HepG2 (cell line): ENCODE measurements at regions not wholly inside any gene's neighbourhood (a gene's known extent, or its start where the extent isn't known, plus 50 kb on each side); places are given as distances from the start of the nearest gene placed in this dataset.

Source experiments
- AGO2 ChIP-seq: fragments of 200-400 bp; formaldehyde crosslinking; optimal IDR thresholded peaks from 2 replicates; pipeline ENCODE3; 2017; ENCODE audit warnings: mild to moderate bottlenecking, low read depth, low read length, moderate library complexity
- ARHGAP35 ChIP-seq: sonication (generic); formaldehyde crosslinking; IDR thresholded peaks from 2 replicates; pipeline ENCODE4 v1.9.0; 2022; ENCODE audit warnings: mild to moderate bottlenecking, inconsistent platforms, moderate library complexity, missing genetic modification reagents, borderline replicate concordance
- ARNT2 ChIP-seq: sonication (generic); formaldehyde crosslinking; IDR thresholded peaks from 2 replicates; pipeline ENCODE4 v1.8.0; 2022; ENCODE audit warnings: mild to moderate bottlenecking, low read depth, missing genetic modification reagents, moderate library complexity
- ASH2L ChIP-seq: fragments of 300-600, 200-600 bp; sonication (generic); IDR thresholded peaks from 2 replicates; pipeline ENCODE4 v1.7.0; 2017; ENCODE audit warnings: low read depth, mild to moderate bottlenecking, moderate library complexity, mixed read lengths, low read length; ENCODE audit not compliant: insufficient read length
- CHCHD3 ChIP-seq: sonication (generic); formaldehyde crosslinking; IDR thresholded peaks from 2 replicates; pipeline ENCODE4 v1.8.0; 2022; ENCODE audit warnings: mild to moderate bottlenecking, missing genetic modification reagents, moderate library complexity
- DNMT1 ChIP-seq: sonication (generic); formaldehyde crosslinking; IDR thresholded peaks from 2 replicates; pipeline ENCODE4 v1.5.1; 2020; ENCODE audit warnings: mild to moderate bottlenecking, missing genetic modification reagents
- HMGXB3 ChIP-seq: sonication (generic); formaldehyde crosslinking; IDR thresholded peaks from 2 replicates; pipeline ENCODE4 v1.4.0; 2020; ENCODE audit warnings: missing genetic modification reagents, borderline replicate concordance
- ISL2 ChIP-seq: sonication (generic); formaldehyde crosslinking; IDR thresholded peaks from 2 replicates; pipeline ENCODE4 v1.5.0; 2020; ENCODE audit warnings: missing genetic modification reagents
- JARID2 ChIP-seq: sonication (generic); formaldehyde crosslinking; IDR thresholded peaks from 2 replicates; pipeline ENCODE4 v1.8.1; 2023; ENCODE audit warnings: missing genetic modification reagents, inconsistent platforms; ENCODE audit not compliant: insufficient replicate concordance
- KLF12 ChIP-seq: sonication (generic); formaldehyde crosslinking; IDR thresholded peaks from 2 replicates; pipeline ENCODE4 v1.4.0; 2020; ENCODE audit warnings: missing genetic modification reagents, borderline replicate concordance
- KLF13 ChIP-seq: sonication (generic); formaldehyde crosslinking; IDR thresholded peaks from 2 replicates; pipeline ENCODE4 v1.4.0; 2020; ENCODE audit warnings: mild to moderate bottlenecking, missing genetic modification reagents
- KLF16 ChIP-seq, 2 experiments: sonication (generic) in 1 of 2; formaldehyde crosslinking in 1 of 2; IDR thresholded peaks; 2 replicates each; pipeline versions ENCODE4 v1.6.1 to v1.8.0; 2016 to 2023; ENCODE audit warnings: missing genetic modification reagents in 2 of 2, missing compliant biosample characterization in 1 of 2
- MAFG ChIP-seq: sonication (generic); formaldehyde crosslinking; IDR thresholded peaks from 2 replicates; pipeline ENCODE4 v1.5.1; 2020; ENCODE audit warnings: mild to moderate bottlenecking, missing genetic modification reagents
- MTF2 ChIP-seq: sonication (generic); formaldehyde crosslinking; IDR thresholded peaks from 2 replicates; pipeline ENCODE4 v1.5.0; 2020; ENCODE audit warnings: missing genetic modification reagents, borderline replicate concordance
- MXD1 ChIP-seq: sonication (generic); formaldehyde crosslinking; IDR thresholded peaks from 2 replicates; pipeline ENCODE4 v1.4.0; 2020; ENCODE audit warnings: mild to moderate bottlenecking, missing genetic modification reagents
- MXD4 ChIP-seq: IDR thresholded peaks from 2 replicates; pipeline ENCODE4 v1.6.1; 2016; ENCODE audit warnings: mild to moderate bottlenecking, missing biosample characterization, missing genetic modification reagents
- MYC ChIP-seq: sonication (generic); formaldehyde crosslinking; IDR thresholded peaks from 2 replicates; pipeline ENCODE4 v1.9.0; 2021; ENCODE audit warnings: missing genetic modification reagents, borderline replicate concordance
- MZF1 ChIP-seq: sonication (generic); formaldehyde crosslinking; IDR thresholded peaks from 2 replicates; pipeline ENCODE4 v1.8.1; 2023; ENCODE audit warnings: mild to moderate bottlenecking, missing genetic modification reagents, borderline replicate concordance
- NBN ChIP-seq: fragments of 450-650 bp; conservative IDR thresholded peaks from 2 replicates; pipeline ENCODE4 v1.6.1; 2017
- PITX1 ChIP-seq: sonication (generic); formaldehyde crosslinking; IDR thresholded peaks from 2 replicates; pipeline ENCODE4 v1.5.1; 2020; ENCODE audit warnings: mild to moderate bottlenecking, missing genetic modification reagents
- RARA ChIP-seq: IDR thresholded peaks from 2 replicates; pipeline ENCODE4 v1.6.1; 2016; ENCODE audit warnings: missing genetic modification reagents, missing compliant biosample characterization
- SALL1 ChIP-seq: sonication (generic); formaldehyde crosslinking; IDR thresholded peaks from 2 replicates; pipeline ENCODE4 v1.8.0; 2022; ENCODE audit warnings: mild to moderate bottlenecking, missing genetic modification reagents
- TEAD2 ChIP-seq: sonication (generic); formaldehyde crosslinking; IDR thresholded peaks from 2 replicates; pipeline ENCODE4 v1.9.0; 2021; ENCODE audit warnings: missing genetic modification reagents
- ZBTB1 ChIP-seq: sonication (generic); formaldehyde crosslinking; IDR thresholded peaks from 2 replicates; pipeline ENCODE4 v1.4.0; 2020; ENCODE audit warnings: missing genetic modification reagents, borderline replicate concordance
- ZNF205 ChIP-seq: IDR thresholded peaks from 2 replicates; pipeline ENCODE4 v1.6.1; 2018; ENCODE audit warnings: missing biosample characterization, missing genetic modification reagents
- ZNF333 ChIP-seq: sonication (generic); formaldehyde crosslinking; IDR thresholded peaks from 2 replicates; pipeline ENCODE4 v1.4.0; 2020; ENCODE audit warnings: mild to moderate bottlenecking, missing genetic modification reagents, borderline replicate concordance
- ZNF605 ChIP-seq: sonication (generic); formaldehyde crosslinking; IDR thresholded peaks from 2 replicates; pipeline ENCODE4 v1.8.0; 2022; ENCODE audit warnings: mild to moderate bottlenecking, missing genetic modification reagents

- 0 out of 2 replicates have a peak, but pooled peaks have one; percentile 58 for TF ChIP-seq MXD4 (CRISPR knock-in tag)
- 0 out of 2 replicates have a peak, but pooled peaks have one; percentile 36 for TF ChIP-seq KLF13 (CRISPR knock-in tag)
- peak in 1 of 2 experiments; percentile 37; a peak in 1 of 4 replicates for TF ChIP-seq KLF16 (CRISPR knock-in tag; IDR thresholded peaks at IDR 0.05)
- 0 out of 2 replicates have a peak, but pooled peaks have one; percentile 63 for TF ChIP-seq MZF1
- no peak for TF ChIP-seq CHCHD3 (CRISPR knock-in tag)
- TF ChIP-seq ASH2L: peak; percentile 22
- TF ChIP-seq ZBTB1 (CRISPR knock-in tag): no peak
- TF ChIP-seq HMGXB3 (CRISPR knock-in tag): no peak
- TF ChIP-seq DNMT1 (CRISPR knock-in tag): 0 out of 2 replicates have a peak, but pooled peaks have one; percentile 74
- TF ChIP-seq SALL1 (CRISPR knock-in tag): peak; percentile 66
- TF ChIP-seq ARHGAP35 (CRISPR knock-in tag): peak; percentile 53; the same call in 1 of the 2 replicates
- no peak for TF ChIP-seq TEAD2 (CRISPR knock-in tag)
- TF ChIP-seq ISL2 (CRISPR knock-in tag): no peak
- no peak for TF ChIP-seq ZNF605
- TF ChIP-seq KLF12 (CRISPR knock-in tag): no peak
- peak; percentile 74 for TF ChIP-seq PITX1 (CRISPR knock-in tag)
- no peak for TF ChIP-seq ZNF205 (CRISPR knock-in tag)
- peak; percentile 64; the same call in 1 of the 2 replicates for TF ChIP-seq MXD1 (CRISPR knock-in tag)
- TF ChIP-seq ZNF333 (CRISPR knock-in tag): 0 out of 2 replicates have a peak, but pooled peaks have one; percentile 35
- no peak for TF ChIP-seq ARNT2 (CRISPR knock-in tag)
- TF ChIP-seq MYC (CRISPR knock-in tag): peak; percentile 85; the same call in 1 of the 2 replicates
- TF ChIP-seq AGO2: no peak
- no peak for TF ChIP-seq NBN
- TF ChIP-seq MTF2 (CRISPR knock-in tag): peak; percentile 67; the same call in 1 of the 2 replicates
- TF ChIP-seq JARID2 (CRISPR knock-in tag): peak; percentile 75
- no peak for TF ChIP-seq MAFG
- no peak for TF ChIP-seq RARA (CRISPR knock-in tag)
Measured at GRCh38 chr20:57092112-57092899, 174.1 kb downstream of the BMP7 start (continued).
